IMR-90 (cell line): ENCODE measurements at regions not wholly inside any gene's neighbourhood (a gene's known extent, or its start where the extent isn't known, plus 50 kb on each side); places are given as distances from the start of the nearest gene placed in this dataset.
"Not testable (repeated sequence)": the region's sequence is repeated elsewhere in the genome, so short reads cannot be mapped to it uniquely, and the experiment has no call there.

Source experiments
- ATAC-seq: fragments of 200-7000 bp; cut with Tn5 transposase; 2 replicates; pipeline ENCODE4 v1.9.1; 2020; ENCODE audit warnings: low read depth, mild to moderate bottlenecking, moderate library complexity
- BruUV-seq: library from RNA; stranded (reverse); fragments of 400-500 nt; replicated peaks from 2 replicates; lab custom pipeline; 2021; lab: Mats Ljungman, UMichigan
- CTCF ChIA-PET: fragments of 300-600 bp; formaldehyde crosslinking; extraction: SDS; loops from one replicate; lab custom pipeline; 2021; ENCODE audit warnings: antibody characterized with exemption; lab: Yijun Ruan, JAX
- POLR2A ChIA-PET: fragments of 300-600 bp; sonication (Branson Sonifier 250); formaldehyde crosslinking; loops from one replicate; lab custom pipeline; 2022; ENCODE audit warnings: antibody characterized with exemption; ENCODE audit not compliant: unreplicated experiment; lab: Charles Lee
- DNase-seq: peaks from one replicate; pipeline ENCODE4 v3.0.0; 2013
- H2AFZ ChIP-seq: replicated peaks from 2 replicates; pipeline ENCODE3; 2013; ENCODE audit warnings: low read length, mild to moderate bottlenecking; ENCODE audit not compliant: poor library complexity
- H2AK5ac ChIP-seq: 2 replicates; pipeline ENCODE4 v1.6.1; 2013; ENCODE audit warnings: low read depth, low read length, inconsistent platforms
- H2AK9ac ChIP-seq: replicated peaks from 2 replicates; pipeline ENCODE3; 2013; ENCODE audit warnings: mild to moderate bottlenecking, low read depth, low read length, moderate library complexity; ENCODE audit not compliant: poor library complexity
- H2BK120ac ChIP-seq: 2 replicates; pipeline ENCODE4 v1.6.1; 2013; ENCODE audit warnings: low read depth, low read length, inconsistent platforms
- H2BK15ac ChIP-seq: 3 replicates; pipeline ENCODE4 v1.6.1; 2013; ENCODE audit warnings: low read depth, low read length, inconsistent platforms
- H2BK20ac ChIP-seq: 2 replicates; pipeline ENCODE4 v1.6.1; 2013; ENCODE audit warnings: low read depth, mild to moderate bottlenecking, inconsistent platforms, low read length, moderate library complexity
- H2BK5ac ChIP-seq: 2 replicates; pipeline ENCODE4 v1.6.1; 2013; ENCODE audit warnings: mild to moderate bottlenecking, low read depth, low read length, inconsistent platforms; ENCODE audit not compliant: poor library complexity, severe bottlenecking
- H3K14ac ChIP-seq: replicated peaks from 2 replicates; pipeline ENCODE4 v1.6.1; 2013; ENCODE audit warnings: low read depth, low read length, inconsistent platforms
- H3K18ac ChIP-seq: 2 replicates; pipeline ENCODE4 v1.6.1; 2013; ENCODE audit warnings: low read depth, low read length, control low read depth
- H3K23ac ChIP-seq: 2 replicates; pipeline ENCODE4 v1.6.1; 2013; ENCODE audit warnings: low read depth, low read length, inconsistent platforms
- H3K27ac ChIP-seq: 2 replicates; pipeline ENCODE4 v1.5.1; 2013; ENCODE audit warnings: mild to moderate bottlenecking, control low read depth, low read length; ENCODE audit not compliant: insufficient read depth
- H3K27me3 ChIP-seq: 2 replicates; pipeline ENCODE4 v1.6.1; 2013; ENCODE audit warnings: low read length; ENCODE audit not compliant: control insufficient read depth, insufficient read depth
- H3K36me3 ChIP-seq: 2 replicates; pipeline ENCODE4 v1.6.1; 2013; ENCODE audit warnings: low read length, mixed read lengths; ENCODE audit not compliant: control insufficient read depth, insufficient read depth
- H3K4ac ChIP-seq: 2 replicates; pipeline ENCODE4 v1.6.1; 2013; ENCODE audit warnings: low read depth, low read length, inconsistent platforms
- H3K4me1 ChIP-seq: 2 replicates; pipeline ENCODE4 v1.6.1; 2013; ENCODE audit warnings: low read length, mixed read lengths; ENCODE audit not compliant: control insufficient read depth, insufficient read depth
- H3K4me2 ChIP-seq: 2 replicates; pipeline ENCODE4 v1.6.1; 2013; ENCODE audit warnings: low read depth, mild to moderate bottlenecking, control low read depth, low read length, moderate library complexity
- H3K4me3 ChIP-seq: 2 replicates; pipeline ENCODE4 v1.5.1; 2013; ENCODE audit warnings: low read depth, mild to moderate bottlenecking, control low read depth, low read length, moderate library complexity; ENCODE audit not compliant: insufficient read depth
- H3K56ac ChIP-seq: 2 replicates; pipeline ENCODE4 v1.6.1; 2013; ENCODE audit warnings: low read length, inconsistent platforms; ENCODE audit not compliant: insufficient read depth; ENCODE audit errors: extremely low read depth
- H3K79me1 ChIP-seq, 2 experiments: 2 replicates each; pipeline ENCODE4 v1.6.1; 2013; ENCODE audit warnings: low read length in 2 of 2, inconsistent platforms in 1 of 2, low read depth in 1 of 2
- H3K9ac ChIP-seq: 2 replicates; pipeline ENCODE4 v1.6.1; 2013; ENCODE audit warnings: low read depth, low read length, control low read depth
- H3K9me1 ChIP-seq: 2 replicates; pipeline ENCODE4 v1.6.1; 2013; ENCODE audit warnings: low read length, inconsistent platforms; ENCODE audit not compliant: insufficient read depth
- H3K9me3 ChIP-seq: 2 replicates; pipeline ENCODE4 v1.6.1; 2013; ENCODE audit warnings: low read length; ENCODE audit not compliant: control insufficient read depth, insufficient read depth
- H4K20me1 ChIP-seq: 2 replicates; pipeline ENCODE4 v1.6.1; 2013; ENCODE audit warnings: low read length, inconsistent platforms; ENCODE audit not compliant: insufficient read depth
- H4K5ac ChIP-seq: 2 replicates; pipeline ENCODE4 v1.6.1; 2013; ENCODE audit warnings: mild to moderate bottlenecking, low read depth, low read length, control low read depth
- H4K8ac ChIP-seq, 2 experiments: 2 replicates each; pipeline ENCODE4 v1.6.1; 2013; ENCODE audit warnings: low read depth in 2 of 2, low read length in 2 of 2, control low read depth in 1 of 2, inconsistent platforms in 1 of 2
- H4K91ac ChIP-seq: 2 replicates; pipeline ENCODE4 v1.6.1; 2013; ENCODE audit warnings: low read depth, low read length, inconsistent platforms; ENCODE audit not compliant: insufficient read depth
- USF2 ChIP-seq: fragments of 150-350 bp; IDR thresholded peaks from 2 replicates; pipeline ENCODE4 v1.6.1; 2017; ENCODE audit warnings: mild to moderate bottlenecking, antibody characterized with exemption, low read length, low read depth
- WGBS, 2 experiments: methylation state at CpG; one replicate each; pipeline versions ENCODE4 v1.1.5 to v1.1.7; 2013; ENCODE audit warnings: missing lambda C conversion rate in 2 of 2; ENCODE audit not compliant: insufficient read length in 1 of 2; ENCODE audit errors: extremely low coverage in 2 of 2; 5-methylcytosine and 5-hydroxymethylcytosine counted together
- dilution Hi-C: fragments of 300-500 bp; cut with HindIII; formaldehyde crosslinking; loops from one replicate; pipeline ENCODE4 v1.14.3; 2018; ENCODE audit warnings: low sequenced_read_pairs; ENCODE audit not compliant: unreplicated experiment
- in situ Hi-C: fragments of 300-500 bp; cut with MboI; formaldehyde crosslinking; loops from 3 replicates; pipeline ENCODE4 v1.14.3; 2019; ENCODE audit warnings: low sequenced_read_pairs, inconsistent platforms, mixed read lengths
- intact Hi-C: fragments of 100-400 bp; cut with micrococcal nuclease; formaldehyde crosslinking; loops from 2 replicates; pipeline ENCODE4 v1.10.0; 2022

GRCh38 chr12:17132336-17132735 is 526.4 kb upstream of the LMO3 start:
- H4K8ac ChIP-seq: no peak overlapping the region
- peaks cover 2% of the 10 kb centered on the region; the same call in 1 of the 2 replicates for H3K9me3 ChIP-seq
- no peak overlapping the region for H3K14ac ChIP-seq
- no peaks in the 10 kb centered on the region for H3K9me1 ChIP-seq
- dilution Hi-C loops (no loop called here), intact Hi-C loops (no loop called here), in situ Hi-C loops (no loop called here)
- H3K27me3 ChIP-seq: no peaks in the 10 kb centered on the region
- 14% methylated on average over 1 of the region's 4 CpGs; no CpG with 5 or more reads in 1 of the 2 experiments for WGBS, 2 experiments
- ATAC-seq (no peak), DNase-seq (no peak)
- no peak overlapping the region for H3K9ac ChIP-seq
- no peak overlapping the region for H3K4me3 ChIP-seq
- no peak overlapping the region for H3K4me2 ChIP-seq
- H2BK5ac ChIP-seq: no peak overlapping the region
- H4K5ac ChIP-seq: no peak overlapping the region
- H3K36me3 ChIP-seq: no peaks in the 10 kb centered on the region
- no peak overlapping the region for H4K91ac ChIP-seq
- ChIA-PET CTCF (no interaction called here), POLR2A (no interaction called here)
- no peak overlapping the region for H2BK15ac ChIP-seq
- H3K27ac ChIP-seq: no peak overlapping the region
- no peaks in the 10 kb centered on the region for H4K20me1 ChIP-seq
- no peak overlapping the region for H2AK5ac ChIP-seq
- H2AFZ ChIP-seq: no peak overlapping the region
- H2AK9ac ChIP-seq: no peak overlapping the region
- no TSS peak for BruUV-seq
- no peak overlapping the region for H3K23ac ChIP-seq
- no peak overlapping the region for H2BK120ac ChIP-seq
- no peak overlapping the region for H3K18ac ChIP-seq
- H3K4ac ChIP-seq: no peak overlapping the region
- H3K79me1 ChIP-seq: no peaks in the 10 kb centered on the region
- no peak overlapping the region for H2BK20ac ChIP-seq
- H3K56ac ChIP-seq: no peak overlapping the region
- no peaks in the 10 kb centered on the region for H3K4me1 ChIP-seq
- TF ChIP-seq USF2: no peak

- H3K56ac ChIP-seq, ATAC-seq, H3K4me1 ChIP-seq, H2AK5ac ChIP-seq, H3K4me3 ChIP-seq, H2BK5ac ChIP-seq, DNase-seq, H3K14ac ChIP-seq, H3K4me2 ChIP-seq, BruUV-seq, H4K91ac ChIP-seq, H3K23ac ChIP-seq, H3K4ac ChIP-seq, H3K9ac ChIP-seq, H3K27me3 ChIP-seq, POLR2A ChIA-PET, H3K9me3 ChIP-seq, H3K79me1 ChIP-seq, dilution Hi-C loops, intact Hi-C loops, H2AK9ac ChIP-seq, H2BK15ac ChIP-seq, H3K9me1 ChIP-seq, H3K27ac ChIP-seq, H3K36me3 ChIP-seq, H2BK20ac ChIP-seq, H4K8ac ChIP-seq, CTCF ChIA-PET, H4K20me1 ChIP-seq, H2AFZ ChIP-seq, H4K5ac ChIP-seq, H2BK120ac ChIP-seq, H3K18ac ChIP-seq, in situ Hi-C loops: not testable (repeated sequence)
- 55% methylated on average over 3 of the region's 3 CpGs; no CpG with 5 or more reads in 1 of the 2 experiments for WGBS, 2 experiments
Observed at GRCh38 chr12:17116538-17116937, 510.6 kb upstream of the LMO3 start.
